WTC11 (cell line): ENCODE measurements at regions not wholly inside any gene's neighbourhood (a gene's known extent, or its start where the extent isn't known, plus 50 kb on each side); places are given as distances from the start of the nearest gene placed in this dataset.

Experiments
- ATAC-seq: fragments of 200-7000 bp; cut with Tn5 transposase; 2 replicates; pipeline ENCODE4 v1.10.0; 2021; ENCODE audit warnings: mild to moderate bottlenecking, moderate library complexity
- CTCF ChIA-PET: fragments of 300-600 bp; sonication (Branson Sonifier 250); formaldehyde crosslinking; loops from one replicate; lab custom pipeline; 2021; ENCODE audit warnings: antibody characterized with exemption; lab: Charles Lee
- POLR2A ChIA-PET: fragments of 350-600 bp; sonication (Branson Sonifier 250); formaldehyde crosslinking; loops from one replicate; lab custom pipeline; 2021; ENCODE audit warnings: antibody characterized with exemption; lab: Charles Lee
- DNase-seq: peaks from one replicate; pipeline ENCODE4 v3.0.0; 2021; ENCODE audit warnings: low spot score
- H3K27ac Mint-ChIP-seq: 2 replicates; pipeline ENCODE4 v1.8.0; 2021; ENCODE audit warnings: mixed read lengths
- H3K27me3 Mint-ChIP-seq: 2 replicates; pipeline ENCODE4 v1.8.0; 2021; ENCODE audit warnings: low read depth, mild to moderate bottlenecking, moderate library complexity, mixed read lengths
- H3K36me3 Mint-ChIP-seq: 2 replicates; pipeline ENCODE4 v1.8.0; 2021; ENCODE audit warnings: mixed read lengths
- H3K4me1 Mint-ChIP-seq: 2 replicates; pipeline ENCODE4 v1.8.0; 2022; ENCODE audit warnings: mixed read lengths
- H3K4me3 Mint-ChIP-seq: 2 replicates; pipeline ENCODE4 v1.8.0; 2021; ENCODE audit warnings: mild to moderate bottlenecking, moderate library complexity, mixed read lengths
- H3K9me3 Mint-ChIP-seq: 2 replicates; pipeline ENCODE4 v1.8.0; 2021; ENCODE audit warnings: mixed read lengths
- CBFB ChIP-seq: sonication (generic); formaldehyde crosslinking; IDR thresholded peaks from 2 replicates; pipeline ENCODE4 v1.8.1; 2022; ENCODE audit warnings: mild to moderate bottlenecking, low read depth, missing genetic modification reagents
- CREB1 ChIP-seq: sonication (generic); formaldehyde crosslinking; IDR thresholded peaks from 2 replicates; pipeline ENCODE4 v1.8.0; 2023; ENCODE audit warnings: mild to moderate bottlenecking, missing genetic modification reagents
- FOXK1 ChIP-seq: sonication (generic); formaldehyde crosslinking; IDR thresholded peaks from 2 replicates; pipeline ENCODE4 v1.8.0; 2022; ENCODE audit warnings: mild to moderate bottlenecking, moderate library complexity, missing genetic modification reagents
- GABPB1 ChIP-seq: sonication (generic); formaldehyde crosslinking; IDR thresholded peaks from 2 replicates; pipeline ENCODE4 v1.8.1; 2023; ENCODE audit warnings: mild to moderate bottlenecking, missing genetic modification reagents
- GTF2I ChIP-seq: fragments of 250-450 bp; sonication (Bioruptor Pico); conservative IDR thresholded peaks from 2 replicates; pipeline ENCODE4 v1.4.0; 2021; ENCODE audit warnings: mild to moderate bottlenecking
- MXD4 ChIP-seq: fragments of 250-450 bp; sonication (Bioruptor Pico); IDR thresholded peaks from 2 replicates; pipeline ENCODE4 v1.8.0; 2021; ENCODE audit warnings: mild to moderate bottlenecking, moderate library complexity, borderline replicate concordance
- MYBL2 ChIP-seq: sonication (generic); formaldehyde crosslinking; IDR thresholded peaks from 2 replicates; pipeline ENCODE4 v1.8.1; 2023; ENCODE audit warnings: mild to moderate bottlenecking, moderate library complexity, missing genetic modification reagents
- NR3C1 ChIP-seq: sonication (generic); formaldehyde crosslinking; conservative IDR thresholded peaks from 2 replicates; pipeline ENCODE4 v1.8.1; 2023; ENCODE audit warnings: low read depth, mild to moderate bottlenecking, missing genetic modification reagents
- TEAD4 ChIP-seq: sonication (generic); formaldehyde crosslinking; IDR thresholded peaks from 2 replicates; pipeline ENCODE4 v1.8.0; 2022; ENCODE audit warnings: mild to moderate bottlenecking, missing genetic modification reagents
- ZBTB21 ChIP-seq: sonication (generic); formaldehyde crosslinking; IDR thresholded peaks from 2 replicates; pipeline ENCODE4 v1.8.1; 2023; ENCODE audit warnings: mild to moderate bottlenecking, missing genetic modification reagents, borderline replicate concordance
- ZNF263 ChIP-seq: sonication (generic); formaldehyde crosslinking; IDR thresholded peaks from 2 replicates; pipeline ENCODE4 v1.8.1; 2022; ENCODE audit warnings: low read depth, mild to moderate bottlenecking, moderate library complexity, missing genetic modification reagents
- TF ChIP-seq, protein P1 (sequence below): fragments of 250-450 bp; sonication (Bioruptor Pico); conservative IDR thresholded peaks from 2 replicates; pipeline ENCODE4 v1.9.0; 2021; ENCODE audit warnings: mild to moderate bottlenecking
- TF ChIP-seq, protein P2 (sequence below): sonication (generic); formaldehyde crosslinking; IDR thresholded peaks from 2 replicates; pipeline ENCODE4 v1.8.0; 2022; ENCODE audit warnings: mild to moderate bottlenecking, missing genetic modification reagents
- TF ChIP-seq, protein P3 (sequence below): sonication (generic); formaldehyde crosslinking; IDR thresholded peaks from 2 replicates; pipeline ENCODE4 v1.8.1; 2023; ENCODE audit warnings: mild to moderate bottlenecking, missing genetic modification reagents
- TF ChIP-seq, protein P4 (sequence below): sonication (generic); formaldehyde crosslinking; IDR thresholded peaks from 2 replicates; pipeline ENCODE4 v1.8.0; 2022; ENCODE audit warnings: mild to moderate bottlenecking, missing genetic modification reagents
- TF ChIP-seq, protein P5 (sequence below): sonication (generic); formaldehyde crosslinking; conservative IDR thresholded peaks from 2 replicates; pipeline ENCODE4 v1.8.1; 2022; ENCODE audit warnings: mild to moderate bottlenecking, missing genetic modification reagents
- TF ChIP-seq, protein P6 (sequence below): sonication (generic); formaldehyde crosslinking; IDR thresholded peaks from 2 replicates; pipeline ENCODE4 v1.8.0; 2023; ENCODE audit warnings: missing genetic modification reagents, mild to moderate bottlenecking, borderline replicate concordance
- TF ChIP-seq, protein P7 (sequence below): fragments of 250-450 bp; sonication (Bioruptor Pico); IDR thresholded peaks from 2 replicates; pipeline ENCODE4 v2.1.2; 2022; ENCODE audit warnings: mild to moderate bottlenecking, moderate library complexity
- TF ChIP-seq, protein P8 (sequence below): sonication (generic); formaldehyde crosslinking; IDR thresholded peaks from 2 replicates; pipeline ENCODE4 v1.8.1; 2022; ENCODE audit warnings: low read depth, missing genetic modification reagents, borderline replicate concordance
- TF ChIP-seq, protein P9 (sequence below): sonication (generic); formaldehyde crosslinking; IDR thresholded peaks from 2 replicates; pipeline ENCODE4 v1.8.1; 2023; ENCODE audit warnings: mild to moderate bottlenecking, missing genetic modification reagents

DNA sequence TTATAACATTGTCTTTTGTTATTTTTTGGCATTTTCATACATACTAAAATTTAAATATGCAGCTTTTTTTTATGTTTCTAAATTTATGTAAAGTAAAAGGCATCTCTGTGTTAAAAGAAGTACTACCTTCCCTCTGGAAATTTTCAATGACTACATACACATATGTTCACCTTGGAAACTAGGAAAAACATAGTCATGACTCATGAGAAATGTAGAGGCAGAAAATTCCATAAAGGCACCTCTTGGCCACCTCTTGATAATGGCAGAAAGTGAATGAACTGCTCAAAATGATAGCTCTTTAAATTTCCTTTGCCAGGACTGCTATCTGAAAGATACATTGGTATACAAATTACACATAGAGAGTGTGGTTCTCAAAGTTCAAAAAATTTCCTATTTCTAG lies 889.1 kb upstream of the ZEB2 start (continued):
- TF ChIP-seq, protein P1, sequence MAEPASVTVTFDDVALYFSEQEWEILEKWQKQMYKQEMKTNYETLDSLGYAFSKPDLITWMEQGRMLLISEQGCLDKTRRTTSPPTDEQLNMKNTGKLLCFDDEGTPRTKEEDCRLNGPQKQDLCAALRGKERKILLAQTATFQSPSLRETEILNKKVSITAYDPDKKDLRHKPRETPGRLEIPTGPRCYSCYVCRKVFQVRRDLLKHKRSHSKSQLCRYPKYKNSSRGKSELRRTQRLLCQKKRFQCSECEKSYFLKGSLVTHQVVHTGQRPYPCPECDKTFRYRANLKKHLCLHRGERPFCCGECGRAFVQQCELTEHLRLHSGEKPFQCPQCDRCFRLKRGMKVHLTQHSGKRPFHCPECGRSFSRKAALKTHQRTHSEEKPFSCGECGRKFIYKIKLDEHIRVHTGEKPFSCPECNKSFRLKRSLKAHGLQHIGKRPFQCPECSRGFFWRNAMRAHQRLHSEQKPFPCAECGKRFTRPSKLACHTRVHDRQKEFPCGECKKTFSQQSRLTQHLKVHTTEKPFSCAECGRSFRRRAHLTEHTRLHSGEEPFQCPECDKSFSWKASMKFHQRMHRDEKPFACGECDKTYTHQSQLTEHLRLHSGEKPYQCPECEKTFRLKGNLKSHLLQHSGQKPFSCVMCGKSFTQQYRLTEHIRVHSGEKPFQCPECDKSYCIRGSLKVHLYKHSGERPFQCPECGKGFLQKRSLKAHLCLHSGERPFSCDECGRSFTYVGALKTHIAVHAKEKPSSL (CRISPR knock-in tag), result no peak
- TF ChIP-seq NR3C1 (CRISPR knock-in tag), result no peak
- TF ChIP-seq, protein P2, sequence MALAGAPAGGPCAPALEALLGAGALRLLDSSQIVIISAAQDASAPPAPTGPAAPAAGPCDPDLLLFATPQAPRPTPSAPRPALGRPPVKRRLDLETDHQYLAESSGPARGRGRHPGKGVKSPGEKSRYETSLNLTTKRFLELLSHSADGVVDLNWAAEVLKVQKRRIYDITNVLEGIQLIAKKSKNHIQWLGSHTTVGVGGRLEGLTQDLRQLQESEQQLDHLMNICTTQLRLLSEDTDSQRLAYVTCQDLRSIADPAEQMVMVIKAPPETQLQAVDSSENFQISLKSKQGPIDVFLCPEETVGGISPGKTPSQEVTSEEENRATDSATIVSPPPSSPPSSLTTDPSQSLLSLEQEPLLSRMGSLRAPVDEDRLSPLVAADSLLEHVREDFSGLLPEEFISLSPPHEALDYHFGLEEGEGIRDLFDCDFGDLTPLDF, result no peak
- TF ChIP-seq GABPB1 (CRISPR knock-in tag), result no peak
- TF ChIP-seq TEAD4 (CRISPR knock-in tag), result no peak
- TF ChIP-seq, protein P3, sequence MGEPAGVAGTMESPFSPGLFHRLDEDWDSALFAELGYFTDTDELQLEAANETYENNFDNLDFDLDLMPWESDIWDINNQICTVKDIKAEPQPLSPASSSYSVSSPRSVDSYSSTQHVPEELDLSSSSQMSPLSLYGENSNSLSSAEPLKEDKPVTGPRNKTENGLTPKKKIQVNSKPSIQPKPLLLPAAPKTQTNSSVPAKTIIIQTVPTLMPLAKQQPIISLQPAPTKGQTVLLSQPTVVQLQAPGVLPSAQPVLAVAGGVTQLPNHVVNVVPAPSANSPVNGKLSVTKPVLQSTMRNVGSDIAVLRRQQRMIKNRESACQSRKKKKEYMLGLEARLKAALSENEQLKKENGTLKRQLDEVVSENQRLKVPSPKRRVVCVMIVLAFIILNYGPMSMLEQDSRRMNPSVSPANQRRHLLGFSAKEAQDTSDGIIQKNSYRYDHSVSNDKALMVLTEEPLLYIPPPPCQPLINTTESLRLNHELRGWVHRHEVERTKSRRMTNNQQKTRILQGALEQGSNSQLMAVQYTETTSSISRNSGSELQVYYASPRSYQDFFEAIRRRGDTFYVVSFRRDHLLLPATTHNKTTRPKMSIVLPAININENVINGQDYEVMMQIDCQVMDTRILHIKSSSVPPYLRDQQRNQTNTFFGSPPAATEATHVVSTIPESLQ (CRISPR knock-in tag), result no peak
- TF ChIP-seq, protein P4, sequence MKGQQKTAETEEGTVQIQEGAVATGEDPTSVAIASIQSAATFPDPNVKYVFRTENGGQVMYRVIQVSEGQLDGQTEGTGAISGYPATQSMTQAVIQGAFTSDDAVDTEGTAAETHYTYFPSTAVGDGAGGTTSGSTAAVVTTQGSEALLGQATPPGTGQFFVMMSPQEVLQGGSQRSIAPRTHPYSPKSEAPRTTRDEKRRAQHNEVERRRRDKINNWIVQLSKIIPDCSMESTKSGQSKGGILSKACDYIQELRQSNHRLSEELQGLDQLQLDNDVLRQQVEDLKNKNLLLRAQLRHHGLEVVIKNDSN (CRISPR knock-in tag), result no peak
- no peak for TF ChIP-seq MYBL2 (CRISPR knock-in tag)

DNA sequence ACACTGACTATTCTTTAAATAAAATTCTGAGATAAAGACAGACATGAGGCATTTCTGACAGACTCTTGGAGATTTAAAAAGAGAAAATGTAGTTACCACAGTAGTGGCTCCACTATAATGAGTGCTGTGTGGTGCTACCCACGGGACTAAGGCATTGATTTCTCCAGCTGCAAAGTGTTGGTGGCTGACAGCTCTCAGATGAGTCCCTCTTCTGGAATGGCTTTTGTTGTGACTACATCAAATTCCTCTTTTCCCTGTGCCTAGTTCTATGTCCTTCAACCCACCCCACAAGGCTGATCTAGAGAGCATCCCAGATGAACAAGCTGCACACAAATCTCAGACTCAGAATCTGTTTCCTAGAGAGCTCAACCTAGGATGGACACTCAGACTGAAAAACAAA lies 884.8 kb upstream of the ZEB2 start:
- Mint-ChIP-seq H3K27ac (no peak overlapping the region), H3K9me3 (no peaks in the 10 kb centered on the region), H3K36me3 (no peaks in the 10 kb centered on the region), H3K27me3 (no peaks in the 10 kb centered on the region), H3K4me1 (no peaks in the 10 kb centered on the region), H3K4me3 (no peak overlapping the region)
- no peak for ATAC-seq
- CTCF ChIA-PET, result no interaction called here
- no peak for DNase-seq
- POLR2A ChIA-PET, result no interaction called here
- TF ChIP-seq CBFB (CRISPR knock-in tag), result no peak
- no peak for TF ChIP-seq GTF2I (CRISPR knock-in tag)
- TF ChIP-seq, protein P5, sequence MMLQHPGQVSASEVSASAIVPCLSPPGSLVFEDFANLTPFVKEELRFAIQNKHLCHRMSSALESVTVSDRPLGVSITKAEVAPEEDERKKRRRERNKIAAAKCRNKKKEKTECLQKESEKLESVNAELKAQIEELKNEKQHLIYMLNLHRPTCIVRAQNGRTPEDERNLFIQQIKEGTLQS, result no peak
- TF ChIP-seq, protein P2, result no peak
- TF ChIP-seq ZNF263 (CRISPR knock-in tag), result no peak
- TF ChIP-seq, protein P6, sequence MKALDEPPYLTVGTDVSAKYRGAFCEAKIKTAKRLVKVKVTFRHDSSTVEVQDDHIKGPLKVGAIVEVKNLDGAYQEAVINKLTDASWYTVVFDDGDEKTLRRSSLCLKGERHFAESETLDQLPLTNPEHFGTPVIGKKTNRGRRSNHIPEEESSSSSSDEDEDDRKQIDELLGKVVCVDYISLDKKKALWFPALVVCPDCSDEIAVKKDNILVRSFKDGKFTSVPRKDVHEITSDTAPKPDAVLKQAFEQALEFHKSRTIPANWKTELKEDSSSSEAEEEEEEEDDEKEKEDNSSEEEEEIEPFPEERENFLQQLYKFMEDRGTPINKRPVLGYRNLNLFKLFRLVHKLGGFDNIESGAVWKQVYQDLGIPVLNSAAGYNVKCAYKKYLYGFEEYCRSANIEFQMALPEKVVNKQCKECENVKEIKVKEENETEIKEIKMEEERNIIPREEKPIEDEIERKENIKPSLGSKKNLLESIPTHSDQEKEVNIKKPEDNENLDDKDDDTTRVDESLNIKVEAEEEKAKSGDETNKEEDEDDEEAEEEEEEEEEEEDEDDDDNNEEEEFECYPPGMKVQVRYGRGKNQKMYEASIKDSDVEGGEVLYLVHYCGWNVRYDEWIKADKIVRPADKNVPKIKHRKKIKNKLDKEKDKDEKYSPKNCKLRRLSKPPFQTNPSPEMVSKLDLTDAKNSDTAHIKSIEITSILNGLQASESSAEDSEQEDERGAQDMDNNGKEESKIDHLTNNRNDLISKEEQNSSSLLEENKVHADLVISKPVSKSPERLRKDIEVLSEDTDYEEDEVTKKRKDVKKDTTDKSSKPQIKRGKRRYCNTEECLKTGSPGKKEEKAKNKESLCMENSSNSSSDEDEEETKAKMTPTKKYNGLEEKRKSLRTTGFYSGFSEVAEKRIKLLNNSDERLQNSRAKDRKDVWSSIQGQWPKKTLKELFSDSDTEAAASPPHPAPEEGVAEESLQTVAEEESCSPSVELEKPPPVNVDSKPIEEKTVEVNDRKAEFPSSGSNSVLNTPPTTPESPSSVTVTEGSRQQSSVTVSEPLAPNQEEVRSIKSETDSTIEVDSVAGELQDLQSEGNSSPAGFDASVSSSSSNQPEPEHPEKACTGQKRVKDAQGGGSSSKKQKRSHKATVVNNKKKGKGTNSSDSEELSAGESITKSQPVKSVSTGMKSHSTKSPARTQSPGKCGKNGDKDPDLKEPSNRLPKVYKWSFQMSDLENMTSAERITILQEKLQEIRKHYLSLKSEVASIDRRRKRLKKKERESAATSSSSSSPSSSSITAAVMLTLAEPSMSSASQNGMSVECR (CRISPR knock-in tag), result no peak
- no peak for TF ChIP-seq FOXK1 (CRISPR knock-in tag)
- TF ChIP-seq, protein P7, sequence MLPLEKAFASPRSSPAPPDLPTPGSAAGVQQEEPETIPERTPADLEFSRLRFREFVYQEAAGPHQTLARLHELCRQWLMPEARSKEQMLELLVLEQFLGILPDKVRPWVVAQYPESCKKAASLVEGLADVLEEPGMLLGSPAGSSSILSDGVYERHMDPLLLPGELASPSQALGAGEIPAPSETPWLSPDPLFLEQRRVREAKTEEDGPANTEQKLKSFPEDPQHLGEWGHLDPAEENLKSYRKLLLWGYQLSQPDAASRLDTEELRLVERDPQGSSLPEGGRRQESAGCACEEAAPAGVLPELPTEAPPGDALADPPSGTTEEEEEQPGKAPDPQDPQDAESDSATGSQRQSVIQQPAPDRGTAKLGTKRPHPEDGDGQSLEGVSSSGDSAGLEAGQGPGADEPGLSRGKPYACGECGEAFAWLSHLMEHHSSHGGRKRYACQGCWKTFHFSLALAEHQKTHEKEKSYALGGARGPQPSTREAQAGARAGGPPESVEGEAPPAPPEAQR (CRISPR knock-in tag), result no peak
- TF ChIP-seq, protein P8, sequence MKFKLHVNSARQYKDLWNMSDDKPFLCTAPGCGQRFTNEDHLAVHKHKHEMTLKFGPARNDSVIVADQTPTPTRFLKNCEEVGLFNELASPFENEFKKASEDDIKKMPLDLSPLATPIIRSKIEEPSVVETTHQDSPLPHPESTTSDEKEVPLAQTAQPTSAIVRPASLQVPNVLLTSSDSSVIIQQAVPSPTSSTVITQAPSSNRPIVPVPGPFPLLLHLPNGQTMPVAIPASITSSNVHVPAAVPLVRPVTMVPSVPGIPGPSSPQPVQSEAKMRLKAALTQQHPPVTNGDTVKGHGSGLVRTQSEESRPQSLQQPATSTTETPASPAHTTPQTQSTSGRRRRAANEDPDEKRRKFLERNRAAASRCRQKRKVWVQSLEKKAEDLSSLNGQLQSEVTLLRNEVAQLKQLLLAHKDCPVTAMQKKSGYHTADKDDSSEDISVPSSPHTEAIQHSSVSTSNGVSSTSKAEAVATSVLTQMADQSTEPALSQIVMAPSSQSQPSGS (CRISPR knock-in tag), result no peak
- TF ChIP-seq ZBTB21 (CRISPR knock-in tag), result no peak
- TF ChIP-seq, protein P9, sequence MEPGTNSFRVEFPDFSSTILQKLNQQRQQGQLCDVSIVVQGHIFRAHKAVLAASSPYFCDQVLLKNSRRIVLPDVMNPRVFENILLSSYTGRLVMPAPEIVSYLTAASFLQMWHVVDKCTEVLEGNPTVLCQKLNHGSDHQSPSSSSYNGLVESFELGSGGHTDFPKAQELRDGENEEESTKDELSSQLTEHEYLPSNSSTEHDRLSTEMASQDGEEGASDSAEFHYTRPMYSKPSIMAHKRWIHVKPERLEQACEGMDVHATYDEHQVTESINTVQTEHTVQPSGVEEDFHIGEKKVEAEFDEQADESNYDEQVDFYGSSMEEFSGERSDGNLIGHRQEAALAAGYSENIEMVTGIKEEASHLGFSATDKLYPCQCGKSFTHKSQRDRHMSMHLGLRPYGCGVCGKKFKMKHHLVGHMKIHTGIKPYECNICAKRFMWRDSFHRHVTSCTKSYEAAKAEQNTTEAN (CRISPR knock-in tag), result no peak
- TF ChIP-seq CREB1 (CRISPR knock-in tag), result no peak
- no peak for TF ChIP-seq MXD4
